ENCODE measurements at regions not wholly inside any gene's neighbourhood (a gene's known extent, or its start where the extent isn't known, plus 50 kb on each side); places are given as distances from the start of the nearest gene placed in this dataset.

- DNase-seq = no peak
- intact Hi-C loops (cut with micrococcal nuclease) = no loop called here
- peaks cover 0 to 6% of the 10 kb centered on the region in 2 donors for H3K4me1 Mint-ChIP-seq
- H3K4me3 Mint-ChIP-seq = no peak overlapping the region
- Histone ChIP-seq H3K4me1 (ENCODE audit: control insufficient read depth, insufficient read depth, low read length) (no peaks in the 10 kb centered on the region), H3K27me3 (ENCODE audit: control insufficient read depth, insufficient read depth, low read length) (no peaks in the 10 kb centered on the region), H3K36me3 (ENCODE audit: control insufficient read depth, insufficient read depth, low read length) (no peaks in the 10 kb centered on the region), H3K4me3 (ENCODE audit: low read length) (no peak overlapping the region), H3K27ac (ENCODE audit: low read length) (no peak overlapping the region), H3K9me3 (ENCODE audit: control insufficient read depth, insufficient read depth, low read length) (no peaks in the 10 kb centered on the region)
- H3K27ac Mint-ChIP-seq = no peak overlapping the region
- peaks cover 0 to 2% of the 10 kb centered on the region in 2 donors for H3K9me3 Mint-ChIP-seq
- no peaks in the 10 kb centered on the region for H3K27me3 Mint-ChIP-seq (ENCODE audit: low read depth in 2 of 2)
- no peak for TF ChIP-seq CTCF (IDR thresholded peaks at IDR 0.05)
- ATAC-seq = no peak
- WGBS (ENCODE audit: insufficient coverage) = no CpG with 5 or more reads among the region's 1 CpG
- H3K36me3 Mint-ChIP-seq = no peaks in the 10 kb centered on the region
These were observed 213.0 kb upstream of the GK2 start for GRCh38 chr4:79621061-79621460.

- H3K4me1 Mint-ChIP-seq = peaks cover 0 to 2% of the 10 kb centered on the region in 2 donors
- TF ChIP-seq CTCF (IDR thresholded peaks at IDR 0.05) = no peak
- peaks cover 0 to 2% of the 10 kb centered on the region in 2 donors for H3K9me3 Mint-ChIP-seq
- DNase-seq = no peak
- no peak overlapping the region for H3K27ac ChIP-seq (ENCODE audit: low read length)
- no peaks in the 10 kb centered on the region for H3K4me1 ChIP-seq (ENCODE audit: control insufficient read depth, insufficient read depth, low read length)
- no peak overlapping the region for H3K4me3 Mint-ChIP-seq
- H3K36me3 ChIP-seq (ENCODE audit: control insufficient read depth, insufficient read depth, low read length) = no peaks in the 10 kb centered on the region
- no peaks in the 10 kb centered on the region for H3K9me3 ChIP-seq (ENCODE audit: control insufficient read depth, insufficient read depth, low read length)
- no peaks in the 10 kb centered on the region for H3K27me3 Mint-ChIP-seq (ENCODE audit: low read depth in 2 of 2)
- no peak overlapping the region for H3K4me3 ChIP-seq (ENCODE audit: low read length)
- H3K27ac Mint-ChIP-seq = no peak overlapping the region
- no peaks in the 10 kb centered on the region for H3K36me3 Mint-ChIP-seq
- no peaks in the 10 kb centered on the region for H3K27me3 ChIP-seq (ENCODE audit: control insufficient read depth, insufficient read depth, low read length)
- no peak for ATAC-seq
- intact Hi-C loops (cut with micrococcal nuclease) = no loop called here
These were observed 212.6 kb upstream of the GK2 start for GRCh38 chr4:79620617-79621016.

- ATAC-seq = no peak
- no peak for TF ChIP-seq CTCF (IDR thresholded peaks at IDR 0.05)
- Mint-ChIP-seq H3K4me3 (no peak overlapping the region), H3K27me3 (ENCODE audit: low read depth in 2 of 2) (no peaks in the 10 kb centered on the region), H3K4me1 (no peaks in the 10 kb centered on the region), H3K27ac (no peak overlapping the region), H3K9me3 (peaks cover 16% of the 10 kb centered on the region in 2 donors), H3K36me3 (no peaks in the 10 kb centered on the region)
- no peak overlapping the region for H3K4me3 ChIP-seq (ENCODE audit: low read length)
- H3K27ac ChIP-seq (ENCODE audit: low read length) = no peak overlapping the region
- no peaks in the 10 kb centered on the region for H3K9me3 ChIP-seq (ENCODE audit: control insufficient read depth, insufficient read depth, low read length)
- no peaks in the 10 kb centered on the region for H3K27me3 ChIP-seq (ENCODE audit: control insufficient read depth, insufficient read depth, low read length)
- intact Hi-C loops (cut with micrococcal nuclease) = no loop called here
- H3K4me1 ChIP-seq (ENCODE audit: control insufficient read depth, insufficient read depth, low read length) = no peaks in the 10 kb centered on the region
- H3K36me3 ChIP-seq (ENCODE audit: control insufficient read depth, insufficient read depth, low read length) = no peaks in the 10 kb centered on the region
- 96% methylated on average over 3 of the region's 3 CpGs for WGBS (ENCODE audit: insufficient coverage)
- DNase-seq = no peak
These were observed 205.4 kb upstream of the GK2 start for GRCh38 chr4:79613269-79613935.

GRCh38 chr4:79611026-79611425, 203.0 kb upstream of the GK2 start:
- DNase-seq (no peak), ATAC-seq (no peak)
- H3K9me3 ChIP-seq (ENCODE audit: control insufficient read depth, insufficient read depth, low read length) = no peaks in the 10 kb centered on the region
- H3K4me1 ChIP-seq (ENCODE audit: control insufficient read depth, insufficient read depth, low read length) = no peaks in the 10 kb centered on the region
- no peak for TF ChIP-seq CTCF (IDR thresholded peaks at IDR 0.05)
- no peaks in the 10 kb centered on the region for H3K36me3 ChIP-seq (ENCODE audit: control insufficient read depth, insufficient read depth, low read length)
- no peak overlapping the region for H3K27ac ChIP-seq (ENCODE audit: low read length)
- Mint-ChIP-seq H3K9me3 (peaks cover 16 to 18% of the 10 kb centered on the region in 2 donors), H3K4me3 (no peak overlapping the region), H3K4me1 (no peaks in the 10 kb centered on the region), H3K36me3 (no peaks in the 10 kb centered on the region), H3K27ac (no peak overlapping the region), H3K27me3 (ENCODE audit: low read depth in 2 of 2) (no peaks in the 10 kb centered on the region)
- no peaks in the 10 kb centered on the region for H3K27me3 ChIP-seq (ENCODE audit: control insufficient read depth, insufficient read depth, low read length)
- WGBS (ENCODE audit: insufficient coverage) = 72% methylated on average over 4 of the region's 5 CpGs
- intact Hi-C loops (cut with micrococcal nuclease) = no loop called here
- no peak overlapping the region for H3K4me3 ChIP-seq (ENCODE audit: low read length)

Measured in natural killer cell (primary cell).